Mesenchymal stem cell (in vitro differentiated cells and primary cell): ENCODE measurements at regions not wholly inside any gene's neighbourhood (a gene's known extent, or its start where the extent isn't known, plus 50 kb on each side); places are given as distances from the start of the nearest gene placed in this dataset.

Experiments
- DNase-seq: peaks from one replicate; pipeline ENCODE4 v3.0.0-alpha.2; 2013
- H2AFZ ChIP-seq: one replicate; pipeline ENCODE4 v1.6.1; 2013; ENCODE audit warnings: low read depth, mild to moderate bottlenecking, control low read depth, inconsistent platforms, low read length, moderate library complexity
- H2AK5ac ChIP-seq: 2 replicates; pipeline ENCODE4 v1.6.1; 2013; ENCODE audit warnings: low read length, moderate library complexity, mild to moderate bottlenecking, inconsistent platforms; ENCODE audit not compliant: severe bottlenecking
- H2BK120ac ChIP-seq: one replicate; pipeline ENCODE4 v1.6.1; 2013; ENCODE audit warnings: low read depth, mild to moderate bottlenecking, inconsistent platforms, low read length, moderate library complexity
- H2BK12ac ChIP-seq, 2 experiments: one replicate each; pipeline ENCODE4 v1.6.1; 2013; ENCODE audit warnings: inconsistent platforms in 2 of 2, low read length in 2 of 2, mild to moderate bottlenecking in 2 of 2, moderate library complexity in 2 of 2, control low read depth in 1 of 2
- H2BK15ac ChIP-seq: one replicate; pipeline ENCODE4 v1.6.1; 2013; ENCODE audit warnings: mild to moderate bottlenecking, low read depth, inconsistent platforms; ENCODE audit not compliant: poor library complexity, severe bottlenecking
- H2BK5ac ChIP-seq: 2 replicates; pipeline ENCODE4 v1.6.1; 2013; ENCODE audit warnings: low read depth, mild to moderate bottlenecking, low read length, control low read depth, inconsistent platforms; ENCODE audit not compliant: poor library complexity, severe bottlenecking
- H3K14ac ChIP-seq, 2 experiments: one replicate each; pipeline ENCODE4 v1.6.1; 2013; ENCODE audit warnings: inconsistent platforms in 2 of 2, low read length in 2 of 2, control low read depth in 1 of 2, mild to moderate bottlenecking in 1 of 2, moderate library complexity in 1 of 2
- H3K18ac ChIP-seq, 2 experiments: one replicate each; pipeline ENCODE4 v1.6.1; 2013; ENCODE audit warnings: inconsistent platforms in 2 of 2, low read length in 2 of 2, control low read depth in 1 of 2, low read depth in 1 of 2, mild to moderate bottlenecking in 1 of 2
- H3K23ac ChIP-seq, 2 experiments: one replicate each; pipeline ENCODE4 v1.6.1; 2013; ENCODE audit warnings: inconsistent platforms in 2 of 2, low read length in 2 of 2, mild to moderate bottlenecking in 2 of 2, moderate library complexity in 2 of 2, control low read depth in 1 of 2
- H3K27ac ChIP-seq: 2 replicates; pipeline ENCODE4 v1.5.1; 2013; ENCODE audit warnings: mild to moderate bottlenecking, moderate library complexity, low read length, control low read depth, inconsistent platforms; ENCODE audit not compliant: poor library complexity, severe bottlenecking
- H3K27me3 ChIP-seq, 2 experiments: 2 replicates each; pipeline versions ENCODE4 v1.6.1 to v1.7.0; 2013; ENCODE audit warnings: low read length in 2 of 2, mild to moderate bottlenecking in 2 of 2, moderate library complexity in 2 of 2, control low read depth in 1 of 2, inconsistent platforms in 1 of 2; ENCODE audit not compliant: control insufficient read depth in 1 of 2, insufficient read depth in 1 of 2
- H3K36me3 ChIP-seq, 2 experiments: 2 replicates each; pipeline versions ENCODE4 v1.6.1 to v1.7.0; 2013; ENCODE audit warnings: low read length in 2 of 2, control low read depth in 1 of 2, inconsistent platforms in 1 of 2, low read depth in 1 of 2, mild to moderate bottlenecking in 1 of 2; ENCODE audit not compliant: insufficient read depth in 2 of 2, control insufficient read depth in 1 of 2
- H3K4ac ChIP-seq, 2 experiments: one replicate each; pipeline ENCODE4 v1.6.1; 2013; ENCODE audit warnings: inconsistent platforms in 2 of 2, low read length in 2 of 2, mild to moderate bottlenecking in 2 of 2, moderate library complexity in 2 of 2, control low read depth in 1 of 2, low read depth in 1 of 2
- H3K4me1 ChIP-seq: 2 replicates; pipeline ENCODE4 v1.6.1; 2013; ENCODE audit warnings: low read depth, low read length, control low read depth; ENCODE audit not compliant: control insufficient read depth, insufficient read depth
- H3K4me2 ChIP-seq: 2 replicates; pipeline ENCODE4 v1.6.1; 2013; ENCODE audit warnings: low read length, mild to moderate bottlenecking, inconsistent platforms; ENCODE audit not compliant: poor library complexity, severe bottlenecking
- H3K4me3 ChIP-seq, 2 experiments: 2 replicates each; pipeline versions ENCODE4 v1.5.1 to v1.7.0; 2013; ENCODE audit warnings: low read length in 2 of 2, mild to moderate bottlenecking in 2 of 2, control low read depth in 1 of 2, low read depth in 1 of 2; ENCODE audit not compliant: insufficient read depth in 1 of 2
- H3K79me1 ChIP-seq: replicated peaks from 2 replicates; pipeline ENCODE4 v1.6.1; 2013; ENCODE audit warnings: mild to moderate bottlenecking, control low read depth, low read length, inconsistent platforms; ENCODE audit not compliant: poor library complexity, severe bottlenecking
- H3K9ac ChIP-seq: 2 replicates; pipeline ENCODE4 v1.7.0; 2013; ENCODE audit warnings: mild to moderate bottlenecking, low read length, moderate library complexity
- H3K9me3 ChIP-seq: 2 replicates; pipeline ENCODE4 v1.7.0; 2013; ENCODE audit warnings: mild to moderate bottlenecking, low read length; ENCODE audit not compliant: control insufficient read depth
- H4K8ac ChIP-seq: one replicate; pipeline ENCODE4 v1.6.1; 2013; ENCODE audit warnings: inconsistent platforms, mild to moderate bottlenecking, low read length, moderate library complexity
- H4K91ac ChIP-seq: one replicate; pipeline ENCODE4 v1.6.1; 2013; ENCODE audit warnings: mild to moderate bottlenecking, low read length, inconsistent platforms
- WGBS: methylation state at CpG from one replicate; pipeline ENCODE4 v1.1.7; 2013; ENCODE audit warnings: mixed read lengths; 5-methylcytosine and 5-hydroxymethylcytosine counted together

- no peak overlapping the region for H3K14ac ChIP-seq
- WGBS = 75% methylated on average over 1 of the region's 1 CpG
- H2BK12ac ChIP-seq = no peak overlapping the region
Observed at GRCh38 chr3:189419683-189420082, 211.5 kb upstream of the TP63 start.

GRCh38 chr3:189424922-189425321 is 206.3 kb upstream of the TP63 start:
- 94% methylated on average over 2 of the region's 2 CpGs for WGBS
- no peaks in the 10 kb centered on the region for H3K27me3 ChIP-seq

More at GRCh38 chr3:189419683-189420082, 211.5 kb upstream of the TP63 start:
- Histone ChIP-seq H2AK5ac (no peak overlapping the region), H3K4me2 (no peak overlapping the region), H3K79me1 (no peaks in the 10 kb centered on the region), H2BK5ac (no peak overlapping the region), H3K27me3 (no peaks in the 10 kb centered on the region), H3K4me3 (no peak overlapping the region), H3K18ac (no peak overlapping the region), H3K23ac (no peak overlapping the region), H2BK15ac (no peak overlapping the region), H3K9ac (no peak overlapping the region), H2BK120ac (no peak overlapping the region), H3K27ac (no peak overlapping the region), H4K91ac (no peak overlapping the region), H3K4me1 (peaks cover 2% of the 10 kb centered on the region), H3K9me3 (no peaks in the 10 kb centered on the region), H4K8ac (no peak overlapping the region), H2AFZ (no peak overlapping the region), H3K4ac (no peak overlapping the region), H3K36me3 (no peaks in the 10 kb centered on the region)
- no peak for DNase-seq

GRCh38 chr3:189429019-189429418 is 202.2 kb upstream of the TP63 start:
- Histone ChIP-seq H3K14ac (no peak overlapping the region), H4K91ac (no peak overlapping the region), H3K18ac (no peak overlapping the region), H3K9ac (no peak overlapping the region), H3K9me3 (peaks cover 12% of the 10 kb centered on the region), H3K79me1 (no peaks in the 10 kb centered on the region), H2AFZ (no peak overlapping the region), H3K23ac (no peak overlapping the region), H2BK120ac (no peak overlapping the region), H4K8ac (no peak overlapping the region), H2BK12ac (no peak overlapping the region), H3K27ac (no peak overlapping the region), H3K27me3 (no peaks in the 10 kb centered on the region), H2BK15ac (no peak overlapping the region), H2BK5ac (no peak overlapping the region), H3K36me3 (no peaks in the 10 kb centered on the region), H3K4me1 (no peaks in the 10 kb centered on the region), H3K4ac (no peak overlapping the region), H2AK5ac (no peak overlapping the region), H3K4me3 (no peak overlapping the region), H3K4me2 (no peak overlapping the region)
- WGBS = no CpG with 5 or more reads among the region's 1 CpG
- DNase-seq = no peak

More at GRCh38 chr3:189424922-189425321, 206.3 kb upstream of the TP63 start:
- Histone ChIP-seq H2AFZ (no peak overlapping the region), H3K9me3 (peaks cover 4% of the 10 kb centered on the region), H3K4me2 (no peak overlapping the region), H2BK15ac (no peak overlapping the region), H3K23ac (no peak overlapping the region), H3K14ac (no peak overlapping the region), H2BK12ac (no peak overlapping the region), H2BK120ac (no peak overlapping the region), H4K91ac (no peak overlapping the region), H3K79me1 (no peaks in the 10 kb centered on the region), H3K4me1 (no peaks in the 10 kb centered on the region), H3K4me3 (no peak overlapping the region), H3K9ac (no peak overlapping the region), H2AK5ac (no peak overlapping the region), H3K18ac (no peak overlapping the region), H3K27ac (no peak overlapping the region), H3K36me3 (no peaks in the 10 kb centered on the region), H2BK5ac (no peak overlapping the region), H4K8ac (no peak overlapping the region), H3K4ac (no peak overlapping the region)
- DNase-seq = no peak

- no peak for DNase-seq
- Histone ChIP-seq H2BK5ac (no peak overlapping the region), H3K23ac (no peak overlapping the region), H2BK15ac (no peak overlapping the region), H3K4ac (no peak overlapping the region), H3K36me3 (no peaks in the 10 kb centered on the region), H2BK12ac (no peak overlapping the region), H2AK5ac (no peak overlapping the region), H3K14ac (no peak overlapping the region), H3K4me1 (no peaks in the 10 kb centered on the region), H2AFZ (no peak overlapping the region), H3K9ac (no peak overlapping the region), H4K91ac (no peak overlapping the region), H3K9me3 (peaks cover 12% of the 10 kb centered on the region), H2BK120ac (no peak overlapping the region), H3K18ac (no peak overlapping the region), H3K79me1 (no peaks in the 10 kb centered on the region), H3K4me3 (no peak overlapping the region), H3K27ac (no peak overlapping the region), H3K27me3 (no peaks in the 10 kb centered on the region), H3K4me2 (no peak overlapping the region), H4K8ac (no peak overlapping the region)
- 87% methylated on average over 2 of the region's 2 CpGs for WGBS
Observed at GRCh38 chr3:189430166-189430565, 201.0 kb upstream of the TP63 start.
